HG02840 (cell line): ENCODE measurements at regions not wholly inside any gene's neighbourhood (a gene's known extent, or its start where the extent isn't known, plus 50 kb on each side); places are given as distances from the start of the nearest gene placed in this dataset.
"Not testable (repeated sequence)": the region's sequence is repeated elsewhere in the genome, so short reads cannot be mapped to it uniquely, and the experiment has no call there.

Experiments
- ATAC-seq: cut with Tn5 transposase; IDR thresholded peaks from one replicate; pipeline ENCODE4 v1.9.1; 2021; ENCODE audit warnings: mild to moderate bottlenecking, moderate library complexity, moderate number of reproducible peaks; ENCODE audit not compliant: unreplicated experiment, low FRiP score

DNA sequence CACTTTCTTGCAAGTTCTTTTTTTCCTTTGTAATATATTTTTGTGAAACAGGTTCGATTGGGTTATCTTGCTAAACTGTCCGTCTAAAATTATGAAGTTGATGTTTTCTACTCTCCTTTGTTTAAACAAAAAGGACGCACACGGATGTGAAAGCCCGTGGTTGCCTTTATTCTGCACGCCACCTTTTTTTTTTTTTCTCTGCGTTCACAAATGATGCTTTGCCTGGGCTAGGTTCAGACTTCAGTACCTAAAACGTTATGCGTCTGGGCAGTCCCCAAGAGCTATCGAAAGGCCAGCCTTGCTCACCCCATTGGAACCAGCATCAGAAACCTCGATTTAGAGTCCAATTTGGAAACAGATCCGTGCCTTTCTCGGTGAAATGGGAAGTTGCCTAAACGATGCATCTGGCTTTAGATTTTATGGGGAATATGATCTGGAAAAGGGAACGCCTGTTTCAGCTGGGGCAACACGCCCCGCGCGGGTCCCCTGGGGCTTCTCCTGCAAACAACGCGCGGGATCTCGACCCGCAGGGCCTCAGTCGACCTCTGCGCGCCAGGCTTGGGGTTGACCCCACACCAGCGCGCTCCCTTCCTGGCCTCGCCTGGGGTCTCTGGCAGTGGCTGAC lies 113.9 kb downstream of the KCNRG start:
- ATAC-seq = no peak

DNA sequence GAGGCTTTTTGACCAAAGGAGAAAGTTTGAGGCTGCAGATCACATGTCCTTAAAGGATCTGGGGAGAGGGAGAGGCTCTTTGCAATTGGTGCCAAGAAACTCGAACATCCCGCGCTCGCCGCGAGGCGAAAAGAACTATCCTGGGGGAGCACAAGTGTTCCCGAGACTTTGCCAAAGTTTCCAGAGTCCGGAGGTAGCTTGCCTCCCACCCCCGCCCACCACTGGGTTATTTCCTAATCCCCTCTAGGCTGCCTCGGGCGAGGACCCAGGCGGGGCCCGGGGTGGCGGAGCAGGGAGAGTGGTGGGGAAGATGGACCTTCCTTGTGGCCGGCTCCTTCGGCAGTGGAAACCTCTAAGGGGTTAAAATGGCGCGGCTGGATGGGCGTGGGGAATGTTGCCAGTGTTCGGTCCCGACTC lies 114.5 kb downstream of the KCNRG start:
- ATAC-seq = no peak

DNA sequence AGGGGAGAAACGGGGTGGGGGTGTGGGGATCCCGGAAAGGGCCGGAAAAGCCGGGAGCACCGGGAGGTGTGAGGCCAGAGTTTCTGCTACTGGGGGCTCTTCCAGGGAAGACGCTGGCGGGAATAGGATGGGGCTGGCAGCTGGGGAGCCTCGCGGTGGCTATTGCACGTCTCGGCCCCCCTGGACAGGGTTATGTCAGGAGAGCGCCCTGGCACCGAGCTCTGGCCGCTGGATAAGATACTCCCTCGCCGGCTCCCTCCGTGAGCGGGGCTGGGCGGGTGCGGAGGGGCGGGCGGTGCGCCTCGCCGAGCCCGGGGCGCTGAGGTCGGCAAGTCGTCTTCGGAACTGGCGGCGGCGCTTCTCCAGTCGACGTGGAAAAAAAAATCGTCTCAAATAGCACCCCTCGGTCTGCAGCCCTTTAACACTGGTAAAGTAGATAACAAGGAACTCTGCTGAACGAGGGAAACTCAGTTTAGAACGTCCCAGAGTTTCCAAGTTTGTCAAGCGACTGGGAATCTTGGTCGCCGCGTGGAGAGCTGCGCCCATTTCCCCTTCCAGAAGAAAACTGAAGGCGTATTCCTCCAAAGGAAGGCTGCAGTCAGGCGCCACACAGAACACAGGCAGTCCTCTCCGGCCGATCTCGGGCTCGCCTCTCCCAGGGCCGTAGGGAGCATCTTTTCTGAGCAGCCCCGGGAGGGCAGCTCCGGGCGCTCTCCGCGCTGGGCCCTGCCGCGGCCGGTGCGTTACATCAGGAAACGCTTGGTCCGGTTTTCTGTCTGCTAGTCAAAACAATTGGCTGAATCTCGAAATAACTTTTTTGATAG lies 115.1 kb downstream of the KCNRG start:
- ATAC-seq = no peak

DNA sequence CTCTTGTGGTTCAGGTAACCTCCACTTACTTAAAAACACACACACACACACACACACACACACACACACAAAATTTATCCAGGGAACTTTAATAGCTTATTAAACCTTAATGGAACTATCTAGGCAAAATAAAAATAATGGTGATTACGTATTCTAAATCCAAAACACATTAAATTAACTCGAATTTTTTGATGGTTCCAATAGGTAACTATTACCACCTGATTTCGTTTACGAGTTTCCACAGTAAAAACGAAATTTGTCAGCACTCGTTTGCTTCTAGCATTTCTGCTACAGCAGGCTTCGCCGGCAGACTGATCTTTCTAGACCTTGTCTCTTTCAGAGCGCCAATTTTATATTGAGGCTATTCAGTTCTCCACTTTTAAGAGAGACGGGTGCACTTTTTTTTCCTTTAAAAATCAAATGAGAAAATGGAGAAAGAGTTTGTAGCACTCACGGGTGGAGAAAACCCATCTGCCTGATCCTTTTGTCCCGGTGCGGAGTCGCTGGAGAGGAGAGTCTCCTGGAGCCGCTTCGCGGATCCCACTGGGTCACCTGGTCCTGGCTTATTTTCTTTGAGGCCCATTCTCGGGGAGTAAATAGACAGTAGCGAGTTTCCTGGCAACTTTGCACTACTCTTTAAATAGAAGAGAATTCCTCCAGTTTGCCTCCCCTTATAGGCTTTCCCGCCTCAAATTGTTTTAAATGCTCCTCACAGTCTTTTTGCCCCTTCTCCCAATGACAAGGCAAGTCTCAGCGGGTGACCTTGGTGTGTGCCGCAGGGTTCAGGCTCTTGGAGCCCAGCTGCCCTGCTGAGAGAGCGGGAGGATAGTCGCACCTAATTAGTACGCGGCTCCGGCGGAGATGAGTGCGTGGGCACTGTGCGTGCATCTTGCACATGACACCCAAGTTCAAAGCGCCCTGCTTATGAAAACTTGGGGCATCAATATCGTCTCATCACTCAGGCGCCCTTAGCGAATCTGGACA lies 117.0 kb downstream of the KCNRG start:
- no peak for ATAC-seq

GRCh38 chr13:50132904-50133357 lies 117.7 kb downstream of the KCNRG start:
- no peak for ATAC-seq

GRCh38 chr13:50133358-50133953 lies 118.2 kb downstream of the KCNRG start:
- ATAC-seq = no peak

GRCh38 chr13:50136226-50136625 lies 121.0 kb downstream of the KCNRG start:
- ATAC-seq = no peak

GRCh38 chr13:50136678-50137077 lies 121.4 kb downstream of the KCNRG start:
- no peak for ATAC-seq

- ATAC-seq = not testable (repeated sequence)
Observed at GRCh38 chr13:50139435-50139934, 124.2 kb downstream of the KCNRG start.

GRCh38 chr13:50140153-50140552 lies 124.9 kb downstream of the KCNRG start:
- no peak for ATAC-seq

DNA sequence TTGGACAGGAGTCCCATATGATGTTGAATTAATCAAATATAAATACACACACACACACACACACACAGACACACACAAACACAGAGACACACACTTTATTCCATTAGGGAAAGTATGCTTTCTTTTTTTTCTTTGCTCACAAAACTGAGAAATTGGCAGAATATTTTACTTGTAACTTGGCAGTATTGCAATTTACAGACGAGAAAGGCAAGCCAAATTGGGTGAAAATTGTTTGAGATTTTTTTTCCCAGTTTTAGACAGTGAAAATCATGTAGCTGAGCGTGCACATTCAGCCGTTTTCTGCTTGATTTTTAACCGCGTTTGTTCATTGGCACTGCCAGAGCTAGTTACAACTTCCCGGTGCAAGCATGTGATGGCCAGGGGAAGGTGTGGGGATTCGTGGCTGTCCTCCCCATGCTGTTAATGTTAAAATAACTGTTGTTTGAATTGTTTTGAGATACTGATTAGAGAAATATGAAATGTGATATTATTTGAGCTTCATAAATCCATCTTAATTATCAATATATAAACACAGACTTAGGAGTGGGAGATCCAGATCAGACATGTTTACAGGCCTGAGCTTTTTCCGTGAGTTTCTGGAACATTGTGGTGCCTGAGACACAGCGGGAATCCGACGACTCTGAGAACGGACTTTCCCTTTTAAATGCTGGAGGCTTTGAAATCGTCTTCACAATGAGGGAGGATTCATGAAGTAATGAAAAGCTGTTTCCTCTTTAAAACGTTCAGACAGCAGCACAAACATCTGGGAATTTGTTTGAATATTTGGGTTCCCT lies 125.5 kb downstream of the KCNRG start:
- ATAC-seq = no peak

GRCh38 chr13:50141375-50141975 lies 126.2 kb downstream of the KCNRG start:
- no peak for ATAC-seq

DNA sequence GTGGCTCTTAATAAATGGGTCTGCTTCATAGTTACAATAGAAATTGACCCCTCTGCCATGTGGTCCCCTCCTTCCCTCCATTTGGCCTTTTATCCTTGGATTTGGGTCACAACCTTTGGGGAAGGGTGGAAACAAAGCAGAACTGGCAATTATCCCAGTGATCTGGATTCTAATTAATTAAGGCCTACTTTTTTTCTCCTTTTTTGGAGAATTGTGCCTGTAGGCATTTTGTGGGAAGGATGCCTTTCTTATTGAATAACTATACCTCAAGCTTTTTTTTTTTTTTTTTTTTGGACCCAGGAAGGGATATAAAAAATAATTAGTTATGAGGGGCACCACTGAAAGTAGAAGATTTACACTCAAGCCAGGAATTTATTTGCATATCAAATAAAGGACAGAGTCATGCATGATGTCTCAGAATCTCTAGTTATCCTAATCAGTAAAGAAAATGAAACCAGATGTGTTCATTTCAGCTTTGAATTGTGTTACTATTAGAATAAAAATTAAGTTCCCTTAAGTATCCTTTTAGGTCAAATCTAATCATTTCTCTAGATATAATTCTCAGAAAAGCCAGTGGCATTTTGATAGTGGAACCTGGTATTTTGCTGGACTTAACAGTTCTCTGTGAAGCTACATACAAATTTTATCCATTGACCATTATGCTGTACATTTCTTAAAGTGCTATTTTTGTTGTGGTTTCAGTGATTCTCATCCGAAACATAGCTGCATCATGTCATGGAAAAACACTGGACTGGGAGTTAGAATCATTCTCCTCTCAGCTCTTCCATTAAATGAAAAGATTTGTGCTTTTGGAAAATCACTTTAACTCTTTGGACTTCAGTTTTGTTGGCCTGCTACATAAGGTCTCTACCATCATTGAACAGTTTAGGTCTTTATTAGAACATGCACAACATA lies 129.3 kb downstream of the KCNRG start:
- no peak for ATAC-seq

DNA sequence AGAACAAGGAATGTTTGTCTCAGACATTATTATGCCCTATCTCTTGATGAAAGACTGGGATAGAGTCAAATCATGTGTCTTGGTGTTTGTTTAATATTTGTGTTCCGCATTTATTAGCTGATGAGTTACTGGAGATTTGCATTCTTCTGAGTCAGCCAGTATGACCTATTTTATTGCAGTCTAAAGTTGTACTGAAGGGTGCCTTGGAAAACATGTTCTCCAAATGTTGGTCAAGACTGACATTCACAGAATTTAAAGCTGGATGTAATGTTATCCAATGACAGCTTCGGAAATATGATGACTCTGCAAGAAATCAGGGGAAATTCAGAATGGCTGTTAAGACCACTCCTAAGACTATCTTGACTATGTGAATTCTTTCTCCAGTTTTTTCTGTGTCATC lies 134.0 kb downstream of the KCNRG start:
- ATAC-seq = no peak

DNA sequence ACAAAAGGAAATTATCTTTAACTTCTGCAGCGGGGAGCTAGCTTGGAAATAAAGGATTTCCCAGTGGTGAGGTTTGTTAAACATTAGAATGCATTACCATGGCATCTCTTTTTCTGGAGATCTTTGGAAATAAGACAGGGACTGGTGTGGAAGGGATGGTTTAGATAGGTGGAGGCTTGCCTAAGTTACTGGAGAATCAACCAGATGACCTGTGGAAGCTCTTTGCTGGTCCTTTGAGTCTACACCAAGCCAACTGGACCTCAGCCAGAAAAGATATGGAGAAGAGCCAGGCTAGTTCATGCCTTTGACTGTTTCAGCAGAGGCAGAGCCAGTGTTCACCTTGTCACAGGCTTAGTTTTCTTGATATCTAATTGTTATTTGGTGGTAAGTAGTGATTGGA lies 134.7 kb downstream of the KCNRG start:
- ATAC-seq = no peak

GRCh38 chr13:50152224-50152623 lies 137.0 kb downstream of the KCNRG start:
- no peak for ATAC-seq

DNA sequence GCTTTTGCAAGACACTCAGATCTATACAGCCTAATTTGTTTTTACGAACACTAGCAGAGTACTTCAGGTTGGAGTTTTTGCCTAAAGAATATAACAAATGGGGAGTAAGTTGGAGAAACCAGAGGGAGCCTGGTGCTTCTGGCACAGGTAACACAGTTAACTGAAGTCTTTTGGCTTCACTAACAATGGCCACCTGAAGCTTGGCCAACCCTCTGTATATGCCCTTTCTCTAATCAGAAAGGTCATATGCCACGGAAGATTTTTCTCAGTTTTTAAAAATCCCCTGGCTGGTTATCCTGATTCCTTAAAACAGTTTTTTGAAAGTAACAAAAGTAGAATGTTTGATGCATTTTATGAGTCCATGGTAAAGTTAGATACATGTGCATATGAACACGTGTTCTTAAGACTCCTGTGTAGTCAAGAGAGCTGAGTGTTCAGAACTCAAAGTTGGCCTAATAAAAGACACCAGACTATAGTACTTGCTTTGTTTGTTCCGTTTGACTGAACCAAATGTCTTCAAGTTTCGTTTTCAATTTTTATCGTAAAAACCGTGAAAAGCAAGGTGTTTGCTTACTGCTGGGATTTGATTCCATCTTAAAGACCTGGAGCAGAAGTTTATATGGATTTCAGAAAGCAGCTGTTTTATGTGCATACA lies 137.5 kb downstream of the KCNRG start:
- ATAC-seq = no peak

GRCh38 chr13:50153401-50153800 lies 138.2 kb downstream of the KCNRG start:
- ATAC-seq = no peak
